GM10266 (cell line): ENCODE measurements at regions not wholly inside any gene's neighbourhood (a gene's known extent, or its start where the extent isn't known, plus 50 kb on each side); places are given as distances from the start of the nearest gene placed in this dataset.

Experiments used
- DNase-seq: peaks from one replicate; pipeline ENCODE4 v3.0.0; 2012; ENCODE audit errors: extremely low spot score
- TF ChIP-seq, protein P1 (sequence below): IDR thresholded peaks from 2 replicates; pipeline ENCODE4 v1.5.1; 2012; ENCODE audit warnings: mild to moderate bottlenecking, low read depth; ENCODE audit not compliant: control insufficient read depth, insufficient read depth; ENCODE audit errors: missing control alignments

DNA sequence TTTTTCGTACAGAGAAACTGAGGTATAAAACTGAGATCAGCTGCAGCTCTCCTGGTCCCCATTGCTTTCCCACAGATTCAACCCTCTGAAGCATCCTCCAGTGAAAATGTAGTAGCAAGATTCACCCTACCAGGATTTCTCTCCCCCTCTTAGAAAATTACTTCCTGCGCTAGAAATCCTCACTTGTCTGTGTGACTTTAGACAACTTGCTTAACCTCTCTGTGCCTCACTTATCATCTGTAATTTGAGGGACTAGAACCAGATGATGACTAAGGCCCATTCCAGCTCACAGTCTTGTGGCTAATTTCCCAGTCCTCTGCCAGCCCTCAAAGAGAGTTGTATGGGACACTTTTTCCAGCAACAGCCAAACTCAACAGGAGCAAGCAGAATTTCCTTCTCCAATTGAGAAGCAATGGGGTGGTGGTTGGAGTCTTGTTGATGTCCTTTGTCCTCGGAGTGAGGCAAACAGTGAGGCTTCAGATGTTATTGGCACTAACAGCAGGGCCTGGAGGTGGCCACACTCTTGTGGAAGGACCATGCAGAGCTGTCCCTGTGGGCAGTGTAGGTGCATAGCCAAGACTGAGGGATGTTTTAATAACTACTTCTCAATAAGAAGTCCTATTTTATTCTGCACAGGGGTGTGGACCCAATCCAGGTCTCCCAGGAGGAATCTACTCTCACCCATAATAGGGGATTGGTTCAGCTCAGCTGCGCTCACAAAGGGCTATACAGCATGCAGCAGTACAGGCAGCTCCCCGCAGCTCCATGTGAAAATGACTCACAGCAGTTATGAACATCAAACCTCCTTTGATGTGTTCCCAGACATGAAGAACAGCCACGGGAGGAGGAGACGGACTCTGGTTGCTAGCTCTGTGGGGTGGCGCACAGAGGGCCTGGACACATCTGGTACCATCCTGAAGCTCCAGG, 200.1 kb downstream of the DAD1 start:
- TF ChIP-seq, protein P1, sequence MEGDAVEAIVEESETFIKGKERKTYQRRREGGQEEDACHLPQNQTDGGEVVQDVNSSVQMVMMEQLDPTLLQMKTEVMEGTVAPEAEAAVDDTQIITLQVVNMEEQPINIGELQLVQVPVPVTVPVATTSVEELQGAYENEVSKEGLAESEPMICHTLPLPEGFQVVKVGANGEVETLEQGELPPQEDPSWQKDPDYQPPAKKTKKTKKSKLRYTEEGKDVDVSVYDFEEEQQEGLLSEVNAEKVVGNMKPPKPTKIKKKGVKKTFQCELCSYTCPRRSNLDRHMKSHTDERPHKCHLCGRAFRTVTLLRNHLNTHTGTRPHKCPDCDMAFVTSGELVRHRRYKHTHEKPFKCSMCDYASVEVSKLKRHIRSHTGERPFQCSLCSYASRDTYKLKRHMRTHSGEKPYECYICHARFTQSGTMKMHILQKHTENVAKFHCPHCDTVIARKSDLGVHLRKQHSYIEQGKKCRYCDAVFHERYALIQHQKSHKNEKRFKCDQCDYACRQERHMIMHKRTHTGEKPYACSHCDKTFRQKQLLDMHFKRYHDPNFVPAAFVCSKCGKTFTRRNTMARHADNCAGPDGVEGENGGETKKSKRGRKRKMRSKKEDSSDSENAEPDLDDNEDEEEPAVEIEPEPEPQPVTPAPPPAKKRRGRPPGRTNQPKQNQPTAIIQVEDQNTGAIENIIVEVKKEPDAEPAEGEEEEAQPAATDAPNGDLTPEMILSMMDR: no peak
- no peak for DNase-seq

DNA sequence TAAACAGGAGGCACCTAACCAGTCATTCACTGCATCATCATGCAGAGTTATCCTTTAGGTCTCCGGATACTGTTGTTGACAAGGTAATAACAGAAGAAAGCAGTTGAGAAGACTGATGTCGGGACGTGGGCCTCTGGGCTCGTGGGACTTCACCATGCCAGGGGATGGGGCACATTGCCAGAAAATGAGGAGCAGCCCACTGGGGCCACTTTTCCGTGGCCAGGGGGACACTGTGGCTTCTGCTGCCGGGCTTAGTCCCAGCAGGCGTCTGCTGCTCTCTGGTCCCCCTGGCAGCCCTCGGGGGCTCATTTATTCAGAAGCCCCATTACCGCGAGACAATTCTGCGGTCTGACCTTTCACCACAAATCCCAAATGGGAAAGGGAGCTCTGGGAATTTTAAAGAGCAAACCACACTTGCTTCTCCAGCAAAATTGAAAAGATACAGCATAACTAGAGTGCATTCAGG, 201.2 kb downstream of the DAD1 start:
- TF ChIP-seq, protein P1: no peak
- DNase-seq: no peak

DNA sequence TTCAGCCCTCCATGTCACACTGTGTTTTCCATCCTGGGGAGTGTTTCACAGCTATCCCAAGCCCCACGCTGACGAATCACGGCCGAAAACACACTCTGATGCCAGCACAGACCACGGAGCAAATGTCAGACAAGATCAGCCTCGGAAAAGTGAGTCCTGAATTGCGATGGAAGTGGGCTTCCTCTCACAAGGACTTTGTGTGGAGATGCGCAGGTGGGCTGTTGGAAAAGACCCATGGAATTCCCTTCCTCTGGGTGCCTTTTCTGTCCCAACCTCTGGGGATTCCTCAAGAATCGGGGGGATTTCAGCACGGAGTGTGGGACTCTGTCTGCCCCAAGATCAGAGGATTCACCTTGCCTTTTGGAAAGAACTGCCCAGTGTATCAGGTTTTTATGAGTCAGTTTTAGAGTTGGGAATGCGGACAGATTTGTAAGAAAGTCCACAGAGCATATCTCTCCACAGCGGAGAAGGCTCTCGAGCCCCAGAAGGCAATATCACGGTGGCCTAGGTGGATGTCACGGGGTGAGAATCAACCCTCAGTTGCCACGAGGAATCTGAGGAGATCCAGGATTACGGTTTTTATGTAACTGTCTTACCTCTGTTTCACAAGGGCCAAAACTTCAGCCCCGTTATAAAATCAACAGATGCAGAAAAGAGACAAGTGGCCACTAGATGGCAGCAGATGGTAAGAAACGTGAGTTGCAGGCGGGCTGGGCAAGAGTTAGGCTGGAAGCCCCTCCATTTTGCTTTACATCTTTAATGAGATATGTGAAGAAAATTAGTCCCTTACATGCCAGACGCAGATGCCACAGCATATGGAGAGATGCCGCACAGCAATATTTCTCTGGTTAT, 201.9 kb downstream of the DAD1 start:
- TF ChIP-seq, protein P1: peak; percentile 82
- peak; percentile 63 for DNase-seq

DNA sequence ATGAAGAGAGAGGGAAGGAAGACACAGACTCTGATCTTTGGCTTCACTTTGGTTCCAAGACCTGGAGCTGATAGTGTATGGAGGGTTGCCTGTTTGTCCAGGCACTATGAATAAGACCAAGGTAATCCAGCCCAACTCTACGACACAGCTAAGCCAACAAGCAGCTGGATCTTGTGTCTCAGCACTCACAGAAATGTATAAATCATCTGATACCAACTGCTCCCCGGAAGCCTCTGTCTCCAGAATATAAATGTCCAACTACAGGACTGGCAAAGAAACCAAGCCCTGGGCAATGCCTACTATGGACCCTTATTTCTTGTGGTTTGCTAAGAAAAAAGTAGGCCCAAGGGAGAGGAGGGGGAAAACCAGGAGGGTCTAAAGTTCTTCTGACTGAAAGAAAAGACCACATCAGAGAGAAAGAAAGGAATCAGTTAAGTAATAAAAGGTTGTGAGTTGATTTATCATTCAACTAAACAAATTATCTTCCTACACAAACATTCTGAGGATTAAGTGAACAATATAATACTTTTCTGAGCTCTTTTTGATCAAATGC, 204.0 kb downstream of the DAD1 start:
- TF ChIP-seq, protein P1: no peak
- no peak for DNase-seq

DNA sequence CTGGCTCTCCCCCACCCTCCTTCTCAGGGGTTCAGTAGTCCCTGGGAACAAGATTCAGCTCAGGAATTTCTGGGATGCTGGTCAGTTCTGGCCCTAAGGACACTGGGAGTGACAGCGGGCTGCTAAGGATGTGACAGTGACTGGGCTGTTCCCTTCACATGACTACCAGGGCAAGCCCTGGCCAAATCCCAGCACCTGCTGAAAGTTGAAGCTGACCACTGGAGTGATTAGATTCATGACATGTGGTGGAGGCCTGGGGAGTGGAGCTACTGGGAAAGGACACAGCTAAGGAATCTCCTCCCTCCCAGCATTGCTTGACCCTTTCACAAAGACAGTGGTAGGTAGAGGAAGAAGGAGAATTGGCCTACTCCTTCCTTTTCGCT, 204.9 kb downstream of the DAD1 start:
- TF ChIP-seq, protein P1: no peak
- peak; percentile 11 for DNase-seq

DNA sequence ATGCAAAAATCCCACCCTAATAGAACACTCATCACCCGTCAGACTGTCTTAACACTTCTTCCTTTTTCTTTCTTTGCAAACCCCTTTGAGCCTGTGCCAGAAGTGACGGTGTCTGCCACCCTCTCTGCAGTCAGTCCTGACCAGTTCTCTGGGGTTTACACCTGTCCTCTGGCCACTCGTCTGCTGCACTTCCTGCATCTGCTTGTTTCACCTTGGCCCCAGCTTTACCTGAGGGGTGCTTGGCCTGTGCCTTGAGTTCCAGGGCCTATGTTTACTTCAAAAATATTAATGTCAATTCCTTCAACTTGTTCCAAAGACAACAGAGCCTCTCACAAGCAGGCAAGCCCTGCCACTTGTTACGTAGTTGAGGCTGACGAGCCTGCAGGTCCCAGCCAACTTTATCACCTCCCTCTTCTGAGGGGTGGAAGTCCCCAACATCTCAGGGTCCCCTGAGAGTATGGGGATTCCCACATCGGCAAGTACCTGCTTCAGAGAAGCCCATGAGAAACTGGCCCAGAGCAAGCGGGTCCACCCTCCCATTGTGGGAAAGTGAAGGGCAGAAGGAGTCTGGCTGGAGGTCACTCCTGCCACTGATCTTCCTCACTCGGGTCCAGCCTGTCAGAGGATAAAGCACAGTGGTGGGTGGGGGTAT, 205.4 kb downstream of the DAD1 start:
- DNase-seq: peak; percentile 55
- TF ChIP-seq, protein P1: no peak
